NCI-H446 treated with DMSO at 0.1 percent for 48 hours (cell line): ENCODE measurements at regions not wholly inside any gene's neighbourhood (a gene's known extent, or its start where the extent isn't known, plus 50 kb on each side); places are given as distances from the start of the nearest gene placed in this dataset.
"Not testable (repeated sequence)": the region's sequence is repeated elsewhere in the genome, so short reads cannot be mapped to it uniquely, and the experiment has no call there.

Source experiments
- DNase-seq: peaks from one replicate; lab custom pipeline; 2025; lab: John Stamatoyannopoulos, UW

DNA sequence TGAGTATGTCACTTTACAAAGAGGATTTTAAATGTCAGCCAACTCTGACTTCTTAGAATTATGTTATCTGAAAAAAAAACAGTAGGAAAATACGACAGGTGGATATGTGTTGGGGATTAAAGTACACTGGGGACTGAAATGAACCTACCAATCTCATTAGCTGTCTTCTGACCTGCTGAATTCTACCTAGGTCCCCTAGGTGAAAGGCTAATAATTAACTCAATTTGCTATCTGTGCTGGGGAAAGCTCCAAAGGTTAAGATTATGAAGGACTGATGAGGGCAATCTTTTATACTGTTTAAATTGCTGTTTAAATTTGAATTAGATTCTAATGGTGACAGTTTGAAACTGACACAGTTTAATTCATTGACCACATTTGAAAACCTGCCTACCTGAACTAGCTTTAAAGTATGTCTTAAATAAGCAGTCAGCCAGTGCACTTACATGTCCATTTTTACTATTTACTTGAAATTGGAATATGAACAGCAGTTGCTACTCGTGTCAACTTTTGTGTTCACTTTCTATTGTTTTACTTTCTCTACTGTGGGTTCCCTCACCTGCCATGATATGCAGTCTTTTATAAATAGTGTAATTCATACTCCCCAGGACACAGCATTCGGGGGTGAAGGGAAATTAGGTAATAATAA is 977.3 kb downstream of the C4orf33 start:
- DNase-seq: no peak

DNA sequence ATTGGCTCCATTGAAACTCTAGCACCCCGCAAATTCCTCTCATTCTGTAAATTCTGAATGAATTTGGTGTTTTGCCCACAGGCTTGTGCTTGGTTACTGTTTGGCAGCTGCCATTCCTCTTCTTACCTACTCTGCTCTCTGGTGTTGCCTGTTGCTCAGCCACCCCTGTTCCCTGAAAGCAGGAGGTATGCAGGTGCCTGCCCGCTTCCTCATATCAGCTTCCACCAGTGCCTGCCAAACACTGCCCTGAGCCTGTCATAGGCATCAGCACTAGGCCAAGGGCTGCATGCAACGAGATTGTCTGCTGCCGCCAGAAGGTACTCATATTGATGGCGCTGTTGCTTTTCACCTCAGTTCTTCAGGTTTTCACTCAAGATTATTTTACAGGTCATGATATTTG is 978.1 kb downstream of the C4orf33 start:
- DNase-seq: no peak

DNA sequence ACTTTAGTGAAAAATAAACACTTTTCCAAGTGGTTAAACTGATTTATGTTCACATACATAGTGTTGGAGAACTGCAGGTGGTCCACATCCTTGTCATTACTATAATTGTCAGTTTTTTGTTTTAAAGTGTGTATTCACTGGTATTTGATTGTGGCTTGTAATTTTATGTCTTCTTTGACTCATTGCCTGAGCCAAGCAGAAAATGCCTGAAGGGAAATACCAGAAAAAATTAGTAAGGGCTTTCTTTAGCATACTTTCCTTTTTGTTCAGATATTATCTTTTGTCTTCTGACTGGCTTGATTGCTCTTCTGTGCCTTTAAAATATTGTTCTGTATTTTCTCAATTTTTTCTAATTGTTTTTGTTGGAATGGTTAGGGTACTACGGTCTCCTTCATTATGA is 981.3 kb downstream of the C4orf33 start:
- no peak for DNase-seq

DNA sequence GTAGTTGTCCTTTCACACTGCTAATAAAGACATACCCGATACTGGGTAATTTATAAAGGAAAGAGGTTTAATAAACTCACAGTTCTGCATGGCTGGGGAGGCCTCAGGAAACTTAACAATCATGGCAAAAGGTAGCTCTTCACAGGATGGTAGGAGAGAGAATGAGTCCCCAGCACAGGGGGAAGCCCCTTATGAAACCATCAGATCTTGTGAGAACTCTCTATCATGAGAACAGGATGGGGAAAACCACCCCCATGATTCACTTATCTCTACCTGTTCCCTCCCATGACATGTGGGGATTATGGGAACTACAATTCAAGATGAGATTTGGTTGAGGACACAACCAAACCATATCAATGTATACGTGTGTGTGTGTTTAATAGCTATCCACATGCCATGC is 983.1 kb downstream of the C4orf33 start:
- not testable (repeated sequence) for DNase-seq

DNA sequence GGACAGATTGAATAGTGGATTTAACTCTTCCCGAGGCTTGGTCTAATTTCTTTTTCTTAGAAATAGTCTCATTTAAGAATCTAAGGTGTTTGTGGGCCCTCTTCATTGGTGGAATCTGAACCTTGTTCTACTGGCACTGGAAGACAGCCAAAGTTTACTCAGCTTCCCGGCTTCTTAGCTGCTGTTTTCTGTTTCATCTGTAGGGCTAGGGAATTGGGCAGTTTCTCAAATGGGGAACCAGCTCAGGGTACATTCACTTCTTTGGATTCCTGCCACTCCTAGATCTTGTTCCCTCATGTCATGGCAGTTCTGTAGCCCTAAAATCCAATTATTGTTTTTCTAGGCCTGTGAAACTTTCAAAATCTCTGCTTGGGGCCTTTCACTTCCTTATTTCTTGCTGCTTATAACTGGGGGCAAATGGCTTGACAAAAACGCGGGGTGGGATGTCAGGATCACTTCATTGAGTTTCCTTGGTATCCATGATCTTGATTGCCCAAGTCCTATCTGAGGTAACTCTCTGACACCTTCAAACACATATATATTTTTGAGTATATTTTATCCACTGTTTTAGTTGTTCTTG is 985.0 kb downstream of the C4orf33 start:
- DNase-seq: no peak

DNA sequence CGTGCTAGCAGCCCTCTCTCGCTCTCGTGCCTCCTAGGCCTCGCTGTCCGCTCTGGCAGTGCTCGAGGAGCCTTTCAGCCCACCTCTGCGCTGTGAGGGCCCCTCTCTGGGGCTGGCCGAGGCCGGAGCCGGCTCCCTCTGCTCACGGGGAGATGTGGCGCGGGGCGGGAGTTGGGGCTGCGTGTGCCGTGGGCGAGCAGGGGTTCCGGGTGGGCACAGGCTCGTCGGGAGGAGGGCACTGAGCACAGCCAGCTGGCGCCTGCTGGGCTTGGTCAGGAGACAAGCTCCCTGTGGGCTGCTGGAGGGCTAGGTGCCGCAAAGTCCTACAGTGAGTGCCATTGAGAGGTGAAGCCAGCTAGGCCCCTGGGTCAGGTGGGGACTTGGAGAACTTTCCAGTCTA is 994.5 kb downstream of the C4orf33 start:
- no peak for DNase-seq

DNA sequence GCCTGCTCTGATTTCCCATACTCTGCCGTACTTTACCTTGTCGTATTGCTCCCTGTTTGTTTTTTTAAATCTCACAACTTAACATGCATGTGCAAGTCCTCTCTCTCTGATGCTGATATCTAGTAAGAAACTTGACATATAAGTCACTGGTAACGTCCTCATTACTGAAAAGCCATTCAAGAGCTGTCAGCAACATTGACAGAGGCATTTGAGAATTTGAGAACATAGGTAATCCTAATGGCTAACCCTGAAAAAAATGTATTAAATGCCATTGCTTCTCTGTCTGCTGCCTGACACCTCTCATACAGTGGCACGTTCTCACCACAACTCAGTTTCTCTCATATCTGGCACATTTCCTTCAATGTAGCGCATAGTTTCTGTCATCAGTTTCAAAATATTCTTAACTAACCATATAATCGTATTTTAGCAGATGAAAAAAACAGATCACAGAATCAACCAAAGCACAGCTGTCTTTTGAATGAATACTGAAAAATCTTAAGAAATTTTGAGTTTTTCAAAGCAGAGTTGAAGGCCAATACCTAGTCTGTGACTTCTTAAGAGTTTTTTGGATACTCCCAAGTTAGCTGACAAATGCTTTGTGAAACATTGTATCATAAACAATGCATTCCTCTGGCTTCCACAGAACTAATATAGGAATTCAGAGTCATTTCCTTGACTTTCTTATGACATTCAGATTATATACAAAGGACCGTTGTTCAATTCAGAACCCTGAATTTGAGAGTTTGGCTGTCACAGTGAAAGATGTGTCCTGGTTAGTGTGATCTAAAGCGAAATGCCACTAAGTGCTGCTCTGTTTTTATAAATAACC is 996.4 kb downstream of the C4orf33 start:
- no peak for DNase-seq

DNA sequence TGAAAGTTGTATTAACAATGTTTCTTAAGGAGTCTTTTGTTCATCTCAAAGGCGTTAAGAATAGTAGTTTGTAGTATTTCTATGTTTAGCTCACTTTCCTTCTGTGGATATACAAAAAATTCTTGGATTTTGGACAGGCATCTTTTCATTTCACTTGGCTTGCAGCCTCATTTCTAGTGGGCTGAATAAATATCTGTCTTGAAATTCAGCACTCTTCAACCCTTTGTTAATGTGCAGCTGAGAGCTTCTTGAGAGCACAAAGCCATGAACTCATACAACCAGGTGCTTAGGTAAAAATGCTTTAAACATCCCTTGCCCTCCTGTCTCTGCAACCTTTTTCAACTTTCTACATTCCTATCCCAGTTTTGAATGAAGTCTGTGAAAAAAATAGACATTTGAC is 1003.2 kb downstream of the C4orf33 start:
- DNase-seq: no peak

DNA sequence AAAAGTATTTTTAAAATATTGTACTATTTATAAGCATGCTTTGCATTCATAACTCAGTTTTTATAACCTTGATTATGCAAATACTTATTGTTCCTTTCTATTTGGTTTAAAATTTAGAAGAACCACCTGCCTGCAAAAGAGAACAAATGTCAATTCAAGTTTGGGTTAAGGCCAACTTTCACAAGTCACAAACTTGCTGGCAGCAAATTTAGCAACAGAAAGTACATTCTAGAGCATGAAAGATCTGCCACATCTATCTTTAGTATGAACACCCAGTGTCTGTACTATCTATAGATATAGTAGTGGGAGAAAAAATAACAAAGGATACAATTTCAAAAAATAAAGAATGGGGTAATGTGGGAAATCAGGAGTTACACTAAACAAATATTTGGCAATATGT is 1014.2 kb downstream of the C4orf33 start:
- no peak for DNase-seq

DNA sequence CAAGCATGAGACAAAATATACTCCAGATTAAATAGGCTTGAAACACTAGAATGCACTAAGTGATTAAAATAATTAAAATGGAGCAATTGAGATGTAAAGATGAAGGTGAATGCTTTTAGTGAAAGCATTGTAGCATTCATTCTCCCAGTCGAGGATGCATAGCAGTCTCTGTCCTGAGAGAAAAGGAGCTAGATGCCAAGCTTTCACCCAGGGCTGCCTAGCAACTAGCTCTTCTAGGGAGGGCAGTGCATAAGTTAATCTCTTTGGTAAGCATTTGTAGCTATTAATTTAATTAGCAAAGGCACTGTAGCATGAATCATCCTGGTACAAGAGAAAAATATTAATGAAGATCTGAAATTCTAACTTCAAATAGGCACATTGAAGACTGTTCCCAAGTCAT is 1014.8 kb downstream of the C4orf33 start:
- no peak for DNase-seq

DNA sequence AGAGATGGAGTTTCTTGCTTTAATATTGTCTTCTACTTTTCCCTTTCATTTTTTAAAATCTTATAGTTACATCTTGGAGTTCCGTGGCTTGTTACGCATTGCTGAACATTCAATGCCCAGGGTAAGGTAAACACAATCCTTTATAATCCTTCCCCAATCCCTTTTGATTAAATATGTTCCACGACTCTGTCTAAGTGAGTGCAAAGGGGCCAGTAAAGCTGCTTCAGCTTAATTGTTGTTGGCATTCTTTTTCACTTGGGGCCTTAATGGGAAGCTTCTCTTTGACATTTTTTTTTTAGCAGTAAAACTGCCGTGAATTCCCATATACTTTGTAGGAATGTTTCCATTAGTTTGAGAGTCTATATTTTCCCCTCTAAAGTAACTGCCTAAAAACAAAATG is 1028.1 kb downstream of the C4orf33 start:
- no peak for DNase-seq

DNA sequence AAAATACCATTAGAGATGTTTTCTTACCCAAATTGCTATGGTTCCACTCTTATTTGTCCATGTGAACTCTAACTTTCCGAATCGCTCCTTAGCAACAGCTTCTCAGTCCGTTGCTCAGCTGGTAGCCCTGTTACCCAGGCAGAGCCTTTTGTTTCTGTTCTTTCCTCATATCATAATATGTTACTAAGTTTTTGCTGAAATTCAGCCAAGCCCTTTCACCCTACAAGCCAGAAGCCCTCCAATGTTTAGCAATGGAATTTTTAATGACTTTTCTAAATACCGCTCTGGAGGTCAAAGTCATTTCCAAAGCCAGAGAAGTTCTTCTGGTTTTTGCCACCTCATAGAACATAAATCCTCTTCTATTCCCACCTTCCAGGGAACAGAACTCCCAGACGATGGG is 1029.5 kb downstream of the C4orf33 start:
- DNase-seq: no peak

DNA sequence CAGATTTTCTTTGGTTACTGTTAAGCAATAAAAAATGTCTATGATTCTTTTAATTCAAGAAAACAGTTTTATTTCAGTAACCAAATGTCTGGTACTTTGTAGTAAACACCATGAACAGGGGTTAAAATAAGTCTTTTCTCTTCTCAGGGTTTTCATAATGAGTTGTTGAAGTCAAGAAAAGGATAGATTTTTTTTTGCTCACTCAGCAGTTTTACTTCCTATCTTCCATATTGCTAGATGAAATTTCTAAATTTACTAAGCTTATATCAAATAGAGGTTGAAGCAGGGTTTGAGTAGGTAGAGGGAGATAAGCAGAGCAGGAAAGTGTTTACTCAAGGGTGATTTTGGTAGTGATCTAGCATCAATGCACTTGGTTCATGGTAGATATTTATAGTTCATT is 1031.3 kb downstream of the C4orf33 start:
- DNase-seq: no peak

DNA sequence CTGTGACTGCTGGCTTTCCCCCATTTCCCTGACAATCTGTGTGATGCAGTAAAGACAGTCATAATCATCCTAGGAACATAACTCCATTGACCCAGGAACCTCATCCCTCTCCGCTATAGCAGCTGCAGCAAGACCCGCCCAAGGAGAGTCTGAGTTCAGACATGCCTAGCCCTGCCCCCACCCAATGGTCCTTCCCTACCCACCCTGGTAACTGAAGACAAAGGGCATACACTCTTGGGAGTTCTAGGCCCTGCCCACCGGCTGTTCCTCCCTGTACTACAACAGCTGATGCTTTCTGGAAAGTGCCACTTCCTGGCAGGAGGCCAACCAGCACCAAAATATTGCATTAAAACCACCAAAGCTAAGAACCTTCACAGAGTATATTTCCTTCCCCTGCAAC is 1035.6 kb downstream of the C4orf33 start:
- no peak for DNase-seq

DNA sequence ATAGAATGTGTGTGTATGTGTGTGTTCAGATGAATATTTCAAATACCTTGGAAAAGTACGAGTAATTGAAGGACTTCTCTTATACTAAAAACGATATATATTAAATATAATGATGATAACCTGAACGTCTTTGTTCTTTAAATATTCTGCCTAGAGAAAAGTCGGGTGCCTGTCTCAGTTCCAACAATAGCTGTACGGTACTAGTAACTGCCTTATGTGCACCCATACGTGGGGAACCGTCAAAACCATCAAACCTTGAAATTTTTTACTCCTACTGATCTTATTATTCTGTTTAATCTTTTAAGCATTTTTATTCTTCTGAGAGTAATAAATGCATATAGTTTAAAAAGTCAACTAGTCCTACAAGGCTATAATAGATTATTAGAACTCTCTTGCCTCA is 1045.7 kb downstream of the C4orf33 start:
- no peak for DNase-seq

DNA sequence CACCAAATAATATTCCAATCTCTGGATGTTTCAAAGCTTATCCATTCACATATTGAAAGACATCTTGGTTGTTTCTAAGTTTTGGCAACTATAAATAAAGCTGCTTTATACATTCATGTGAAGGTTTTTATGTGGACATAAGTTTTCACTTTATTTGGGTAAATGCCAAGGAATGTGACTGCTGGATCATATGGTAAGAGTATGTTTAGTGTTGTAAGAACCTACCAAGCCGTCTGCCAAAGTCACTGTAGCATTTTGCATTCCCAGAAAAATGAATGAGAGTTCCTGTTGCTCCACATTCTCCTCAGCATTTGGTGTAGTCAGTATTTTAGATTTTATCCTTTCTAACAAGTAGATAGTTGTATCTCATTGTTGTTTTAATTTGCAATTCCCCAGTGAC is 1047.7 kb downstream of the C4orf33 start:
- no peak for DNase-seq

DNA sequence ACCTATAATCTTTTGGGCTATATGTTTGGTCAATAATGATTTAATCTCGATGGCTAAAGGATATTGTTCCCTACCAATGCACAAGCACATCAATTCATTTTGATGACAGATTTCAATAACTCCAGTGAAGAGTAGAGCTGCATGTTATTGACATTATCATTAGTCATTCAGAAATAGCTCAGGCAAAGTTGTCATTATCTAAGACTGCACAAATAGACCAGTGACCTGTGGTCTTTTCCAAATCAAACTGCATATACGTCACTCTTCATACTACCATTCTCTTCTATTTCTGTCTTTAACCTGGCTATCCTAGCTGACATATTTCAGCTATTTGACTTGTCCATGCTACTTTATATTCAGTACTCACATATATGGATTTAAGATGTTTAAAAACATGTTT is 1050.8 kb downstream of the C4orf33 start:
- DNase-seq: no peak

DNA sequence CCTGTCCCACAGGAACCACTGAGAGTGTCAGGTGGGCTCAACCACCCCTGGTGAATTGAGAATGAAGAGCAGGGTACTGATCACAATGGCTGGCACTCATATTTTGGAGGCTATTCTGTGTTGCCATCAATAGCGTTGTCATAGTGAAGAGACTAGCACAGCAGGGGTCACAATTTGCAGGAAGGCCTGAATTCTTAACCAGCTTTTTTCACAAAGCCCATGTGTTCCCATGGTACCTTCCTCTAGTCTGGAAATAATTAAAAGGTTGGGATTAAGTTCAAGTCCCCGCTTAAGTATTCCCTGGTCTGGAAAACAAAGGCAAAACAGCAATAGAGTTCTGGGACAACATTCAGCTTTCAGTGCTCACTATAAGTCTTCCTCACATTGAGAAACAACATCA is 1051.7 kb downstream of the C4orf33 start:
- DNase-seq: no peak

DNA sequence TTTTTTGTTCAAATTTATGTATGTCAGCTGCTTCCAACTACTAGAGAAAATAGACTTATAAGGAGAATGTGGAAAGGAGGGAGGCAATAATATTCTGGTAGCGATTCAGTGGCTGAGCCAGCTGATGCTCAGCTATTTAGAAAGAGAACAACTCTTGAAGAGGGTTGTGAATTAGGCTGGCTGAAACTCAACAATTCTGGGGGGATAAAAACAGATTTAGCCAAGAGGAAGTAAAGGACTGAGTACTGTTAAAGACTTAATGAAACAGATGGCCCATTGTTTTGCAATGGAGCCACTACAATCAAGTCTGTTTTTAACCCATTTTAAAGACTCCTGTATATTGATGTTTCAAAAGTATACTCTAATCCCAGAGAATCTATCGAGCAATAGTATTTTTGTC is 1058.9 kb downstream of the C4orf33 start:
- DNase-seq: no peak

DNA sequence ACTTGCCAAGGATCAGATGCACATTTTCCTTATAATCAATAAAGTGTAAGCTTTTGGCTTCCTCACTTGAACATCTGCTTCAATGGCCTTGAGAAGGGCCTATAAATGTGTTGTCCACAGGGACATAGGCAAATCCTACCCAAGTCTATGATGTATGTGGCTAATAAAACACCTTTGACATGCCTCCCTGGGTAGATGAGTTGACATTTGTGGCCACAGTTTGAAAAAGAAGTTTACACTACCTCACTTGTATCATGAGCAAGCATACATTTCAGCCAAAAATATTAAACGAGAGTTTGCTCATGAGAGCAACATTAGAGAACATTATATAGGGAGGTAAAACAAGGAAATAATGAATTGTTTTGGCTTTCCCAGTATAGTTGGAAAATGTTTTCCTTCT is 1067.7 kb downstream of the C4orf33 start:
- no peak for DNase-seq

DNA sequence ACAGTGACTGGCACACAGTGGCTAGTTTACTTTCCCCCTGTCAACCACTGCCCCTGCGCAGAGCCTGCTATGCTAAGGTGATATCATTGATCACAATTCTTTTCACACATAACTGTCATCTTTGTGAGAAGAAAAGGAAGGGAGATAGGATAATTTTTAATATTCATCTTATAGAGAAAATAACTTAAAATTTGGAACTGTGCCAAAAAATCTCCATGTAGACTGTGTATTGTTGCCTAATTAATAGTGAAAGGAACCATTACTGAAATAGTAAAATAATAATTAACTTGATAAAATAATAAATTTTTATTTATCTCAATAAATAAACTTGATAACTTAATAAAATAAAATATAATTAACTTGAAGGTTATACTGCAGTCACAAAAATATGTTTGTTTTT is 1069.4 kb downstream of the C4orf33 start:
- no peak for DNase-seq

DNA sequence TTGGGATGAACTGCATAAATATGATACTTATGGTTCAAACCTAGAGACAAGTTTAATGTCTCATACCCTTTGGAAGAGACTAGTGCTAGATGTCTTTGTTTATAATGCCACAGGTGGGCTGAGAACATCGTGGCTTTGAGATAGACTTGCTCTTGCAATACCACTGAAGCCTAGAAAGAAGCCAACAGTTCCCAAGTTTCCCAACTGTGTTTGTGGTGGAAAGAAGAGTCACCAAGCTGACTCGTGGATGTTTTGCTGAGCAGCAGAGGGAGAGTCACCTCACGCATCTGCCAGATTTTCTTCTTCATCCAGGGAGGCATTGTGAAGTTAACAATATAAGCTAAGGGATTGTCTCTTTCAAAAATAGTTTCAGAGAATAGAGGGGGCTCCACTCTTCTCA is 1076.2 kb downstream of the C4orf33 start:
- DNase-seq: no peak

DNA sequence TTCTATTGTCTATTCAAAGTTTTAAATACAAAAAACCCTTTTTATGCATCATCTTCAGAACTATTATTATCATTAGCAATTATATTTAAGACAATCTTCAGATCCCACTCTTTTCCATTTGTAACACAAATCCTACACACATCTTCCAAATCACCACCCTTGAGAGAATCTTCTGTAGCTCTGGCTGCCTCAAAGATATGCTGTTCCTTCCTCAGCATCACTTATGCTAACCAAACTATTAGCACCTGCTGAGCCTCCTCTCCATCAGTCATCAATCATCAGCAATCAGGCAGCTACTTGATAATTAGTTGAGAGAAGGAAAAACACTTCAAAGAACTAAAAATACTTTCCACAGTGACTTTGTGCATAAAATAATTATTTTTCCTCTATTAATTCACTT is 1082.2 kb downstream of the C4orf33 start:
- DNase-seq: no peak

DNA sequence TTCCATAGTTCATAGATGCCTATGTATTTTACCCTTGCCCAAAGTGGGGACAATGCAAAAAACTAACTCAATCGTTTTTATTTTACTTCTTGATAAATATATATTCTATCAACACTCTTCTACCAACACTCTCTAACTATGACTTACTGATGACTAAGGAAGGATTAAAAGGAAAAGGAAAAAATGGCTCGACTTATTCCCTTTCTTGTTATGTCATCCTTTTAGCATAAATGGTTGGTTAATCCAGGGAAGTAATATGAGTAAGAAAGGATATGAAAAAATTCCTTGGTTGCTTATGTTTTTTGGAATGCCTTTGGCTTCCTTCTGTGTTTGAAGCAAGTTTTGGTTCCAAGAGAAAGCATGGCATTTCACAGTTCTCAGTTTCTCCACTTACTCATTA is 1087.1 kb downstream of the C4orf33 start:
- no peak for DNase-seq
